ENCODE measurements at regions not wholly inside any gene's neighbourhood (a gene's known extent, or its start where the extent isn't known, plus 50 kb on each side); places are given as distances from the start of the nearest gene placed in this dataset.

GRCh38 chr13:109684084-109684823 is 102.1 kb downstream of the IRS2 start:
- TF ChIP-seq, protein P1, sequence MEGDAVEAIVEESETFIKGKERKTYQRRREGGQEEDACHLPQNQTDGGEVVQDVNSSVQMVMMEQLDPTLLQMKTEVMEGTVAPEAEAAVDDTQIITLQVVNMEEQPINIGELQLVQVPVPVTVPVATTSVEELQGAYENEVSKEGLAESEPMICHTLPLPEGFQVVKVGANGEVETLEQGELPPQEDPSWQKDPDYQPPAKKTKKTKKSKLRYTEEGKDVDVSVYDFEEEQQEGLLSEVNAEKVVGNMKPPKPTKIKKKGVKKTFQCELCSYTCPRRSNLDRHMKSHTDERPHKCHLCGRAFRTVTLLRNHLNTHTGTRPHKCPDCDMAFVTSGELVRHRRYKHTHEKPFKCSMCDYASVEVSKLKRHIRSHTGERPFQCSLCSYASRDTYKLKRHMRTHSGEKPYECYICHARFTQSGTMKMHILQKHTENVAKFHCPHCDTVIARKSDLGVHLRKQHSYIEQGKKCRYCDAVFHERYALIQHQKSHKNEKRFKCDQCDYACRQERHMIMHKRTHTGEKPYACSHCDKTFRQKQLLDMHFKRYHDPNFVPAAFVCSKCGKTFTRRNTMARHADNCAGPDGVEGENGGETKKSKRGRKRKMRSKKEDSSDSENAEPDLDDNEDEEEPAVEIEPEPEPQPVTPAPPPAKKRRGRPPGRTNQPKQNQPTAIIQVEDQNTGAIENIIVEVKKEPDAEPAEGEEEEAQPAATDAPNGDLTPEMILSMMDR (IDR thresholded peaks at IDR 0.05 in 4 of 5, conservative IDR thresholded peaks at IDR 0.05 in 1 of 5): no peak
- TF ChIP-seq POLR2A (IDR thresholded peaks at IDR 0.05): no peak

Measured in gastrocnemius medialis (tissue), 4 donors.